Activated CD8-positive, alpha-beta memory T cell treated with anti-CD3 and anti-CD28 coated beads, Interleukin-2, amount 50 U/mL, for 1 hour (primary cell): ENCODE measurements at regions not wholly inside any gene's neighbourhood (a gene's known extent, or its start where the extent isn't known, plus 50 kb on each side); places are given as distances from the start of the nearest gene placed in this dataset.

ENCODE experiments used
- DNase-seq: peaks from one replicate; pipeline ENCODE4 v3.0.0-alpha.2; 2020; ENCODE audit errors: extremely low read depth

GRCh38 chr4:182179751-182180150 is 63.5 kb upstream of the TENM3 start:
- no peak for DNase-seq

- DNase-seq = no peak
These were observed 57.7 kb upstream of the TENM3 start for GRCh38 chr4:182185491-182185890.

GRCh38 chr4:182187674-182188073 is 55.5 kb upstream of the TENM3 start:
- no peak for DNase-seq

GRCh38 chr4:182188622-182189021 is 54.6 kb upstream of the TENM3 start:
- DNase-seq = no peak

- DNase-seq = no peak
These were observed 53.9 kb upstream of the TENM3 start for GRCh38 chr4:182189103-182189878.

- DNase-seq = no peak
These were observed 52.9 kb upstream of the TENM3 start for GRCh38 chr4:182190306-182190705.

GRCh38 chr4:182192511-182193181 is 50.6 kb upstream of the TENM3 start:
- DNase-seq = no peak

GRCh38 chr4:182193311-182193710 is 49.9 kb upstream of the TENM3 start:
- DNase-seq = no peak
